AG04450 (cell line): ENCODE measurements at regions not wholly inside any gene's neighbourhood (a gene's known extent, or its start where the extent isn't known, plus 50 kb on each side); places are given as distances from the start of the nearest gene placed in this dataset.

Experiments
- CTCF ChIA-PET: fragments of 300-600, 350-600 bp; formaldehyde crosslinking; extraction: SDS; loops from one replicate; lab custom pipeline; 2022; ENCODE audit warnings: antibody characterized with exemption, inconsistent platforms; lab: Charles Lee
- POLR2A ChIA-PET: fragments of 350-600 bp; formaldehyde crosslinking; extraction: SDS; loops from one replicate; lab custom pipeline; 2021; ENCODE audit warnings: antibody characterized with exemption, inconsistent platforms; lab: Yijun Ruan, JAX
- DNase-seq: peaks from one replicate; pipeline ENCODE4 v3.0.0-alpha.2; 2011; ENCODE audit warnings: low read depth, low spot score
- H3K27ac ChIP-seq: one replicate; pipeline ENCODE4 v1.5.1; 2012; ENCODE audit warnings: low read depth, low read length, control low read depth
- H3K27me3 ChIP-seq: one replicate; pipeline ENCODE4 v1.6.0; 2012; ENCODE audit warnings: low read length; ENCODE audit not compliant: control insufficient read depth, insufficient read depth
- H3K4me3 ChIP-seq: 2 replicates; pipeline ENCODE4 v1.5.1; 2011; ENCODE audit warnings: mild to moderate bottlenecking, low read depth, low read length, control low read depth
- H3K9me3 ChIP-seq: 2 replicates; pipeline ENCODE4 v1.5.1; 2012; ENCODE audit warnings: low read length; ENCODE audit not compliant: control insufficient read depth, insufficient read depth
- CTCF ChIP-seq: IDR thresholded peaks from 2 replicates; pipeline ENCODE4 v1.5.1; 2011; ENCODE audit warnings: low read depth, low read length, control low read depth, inconsistent platforms

- Histone ChIP-seq H3K27ac (no peak overlapping the region), H3K9me3 (no peaks in the 10 kb centered on the region), H3K4me3 (no peak overlapping the region), H3K27me3 (peaks cover 59% of the 10 kb centered on the region)
- DNase-seq: no peak
- CTCF ChIA-PET: no interaction called here
- POLR2A ChIA-PET: no interaction called here
- no peak for TF ChIP-seq CTCF
These were observed 60.0 kb upstream of the HES1 start for GRCh38 chr3:194075802-194076460.

GRCh38 chr3:194076475-194076874, 59.5 kb upstream of the HES1 start:
- Histone ChIP-seq H3K9me3 (no peaks in the 10 kb centered on the region), H3K27me3 (peaks cover 63% of the 10 kb centered on the region), H3K27ac (no peak overlapping the region), H3K4me3 (no peak overlapping the region)
- no peak for TF ChIP-seq CTCF
- no peak for DNase-seq
- ChIA-PET POLR2A (no interaction called here), CTCF (no interaction called here)

- ChIA-PET POLR2A (no interaction called here), CTCF (no interaction called here)
- DNase-seq: no peak
- no peak overlapping the region for H3K4me3 ChIP-seq
- H3K27me3 ChIP-seq: peaks cover 55% of the 10 kb centered on the region
- TF ChIP-seq CTCF: no peak
- no peak overlapping the region for H3K27ac ChIP-seq
- no peaks in the 10 kb centered on the region for H3K9me3 ChIP-seq
These were observed 58.3 kb upstream of the HES1 start for GRCh38 chr3:194077602-194078001.

- H3K9me3 ChIP-seq: no peaks in the 10 kb centered on the region
- no peak overlapping the region for H3K27ac ChIP-seq
- DNase-seq: no peak
- no peak for TF ChIP-seq CTCF
- ChIA-PET CTCF (no interaction called here), POLR2A (no interaction called here)
- H3K27me3 ChIP-seq: peaks cover 54% of the 10 kb centered on the region
- H3K4me3 ChIP-seq: no peak overlapping the region
These were observed 57.7 kb upstream of the HES1 start for GRCh38 chr3:194078045-194078821.

- H3K9me3 ChIP-seq: no peaks in the 10 kb centered on the region
- H3K27me3 ChIP-seq: peaks cover 66% of the 10 kb centered on the region
- no peak for DNase-seq
- TF ChIP-seq CTCF: no peak
- H3K4me3 ChIP-seq: no peak overlapping the region
- POLR2A ChIA-PET: no interaction called here
- no peak overlapping the region for H3K27ac ChIP-seq
- CTCF ChIA-PET: no interaction called here
These were observed 56.2 kb upstream of the HES1 start for GRCh38 chr3:194079702-194080172.
